ENCODE measurements at regions not wholly inside any gene's neighbourhood (a gene's known extent, or its start where the extent isn't known, plus 50 kb on each side); places are given as distances from the start of the nearest gene placed in this dataset.
A peak's percentile ranks its signal among the peaks of the same experiment; 100 is the strongest.

DNA sequence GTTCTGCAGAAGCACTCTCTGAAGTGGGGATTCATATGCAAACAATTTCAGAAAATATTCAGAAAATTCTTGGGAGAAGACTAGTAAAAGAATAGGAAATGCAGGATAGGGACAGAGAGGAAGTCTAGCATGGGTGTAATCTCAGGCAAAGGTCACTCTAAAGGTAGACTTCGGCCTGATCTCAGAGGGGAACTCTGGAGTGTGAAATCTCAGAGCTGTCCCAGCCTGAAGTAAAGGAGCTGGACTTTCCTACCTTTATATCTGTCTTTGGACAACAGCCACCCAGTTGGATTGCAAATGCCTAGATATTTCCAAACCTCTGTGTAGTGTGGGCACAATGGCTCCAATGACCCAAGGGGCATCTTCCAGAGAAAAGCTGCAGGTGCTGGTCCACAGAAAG is 379.8 kb downstream of the GPATCH2 start:
- Histone ChIP-seq H3K4me3 (ENCODE audit: low read length in 2 of 2) (no peak overlapping the region), H3K27me3 (ENCODE audit: control insufficient read depth in 1 of 2, insufficient read depth in 2 of 2, low read length in 1 of 2) (no peaks in the 10 kb centered on the region), H3K27ac (ENCODE audit: low read depth in 1 of 2, low read length in 2 of 2) (no peak overlapping the region), H3K9me3 (ENCODE audit: control insufficient read depth, low read length) (peaks cover 4% of the 10 kb centered on the region), H3K36me3 (ENCODE audit: control insufficient read depth in 1 of 2, insufficient read depth in 2 of 2, low read length in 1 of 2) (no peaks in the 10 kb centered on the region), H3K4me1 (ENCODE audit: control insufficient read depth in 1 of 2, insufficient read depth in 2 of 2, low read length in 2 of 2) (no peaks in the 10 kb centered on the region)
- ATAC-seq (ENCODE audit: low FRiP score) (no peak), DNase-seq (no peak)
- WGBS, 2 donors: 87 to 92% methylated on average over 1 of the region's 1 CpG
- intact Hi-C loops (cut with DNase I): no loop called here

DNA sequence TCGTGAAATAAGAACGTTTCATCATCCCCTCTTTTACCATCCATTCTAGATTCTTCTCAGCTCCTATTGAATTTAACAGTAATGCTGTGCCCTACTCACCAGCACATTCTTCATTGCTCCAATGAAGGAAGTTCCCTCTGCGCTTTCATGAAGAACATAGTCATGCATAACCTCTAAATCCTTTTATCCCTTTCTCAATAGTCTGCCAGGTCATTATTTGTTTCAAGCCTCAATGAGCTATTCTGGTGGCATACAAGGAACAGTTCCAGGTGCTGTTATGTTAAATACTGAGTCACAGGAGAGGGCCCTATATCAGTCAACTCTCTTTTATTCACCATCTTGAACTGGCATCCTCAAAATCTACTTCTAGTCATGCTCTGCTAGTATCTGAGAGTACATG is 381.0 kb downstream of the GPATCH2 start:
- no peak overlapping the region for H3K27ac ChIP-seq (ENCODE audit: low read depth in 1 of 2, low read length in 2 of 2)
- H3K9me3 ChIP-seq (ENCODE audit: control insufficient read depth, low read length): peaks cover 4% of the 10 kb centered on the region
- no peaks in the 10 kb centered on the region for H3K36me3 ChIP-seq (ENCODE audit: control insufficient read depth in 1 of 2, insufficient read depth in 2 of 2, low read length in 1 of 2)
- H3K4me3 ChIP-seq (ENCODE audit: low read length in 2 of 2): no peak overlapping the region
- no peak for ATAC-seq (ENCODE audit: low FRiP score)
- no peaks in the 10 kb centered on the region for H3K27me3 ChIP-seq (ENCODE audit: control insufficient read depth in 1 of 2, insufficient read depth in 2 of 2, low read length in 1 of 2)
- 77 to 90% methylated on average over 3 of the region's 3 CpGs for WGBS, 2 donors
- no peak for DNase-seq
- intact Hi-C loops (cut with DNase I): no loop called here
- peaks cover 0 to under 1% of the 10 kb centered on the region in 2 donors for H3K4me1 ChIP-seq (ENCODE audit: control insufficient read depth in 1 of 2, insufficient read depth in 2 of 2, low read length in 2 of 2)

DNA sequence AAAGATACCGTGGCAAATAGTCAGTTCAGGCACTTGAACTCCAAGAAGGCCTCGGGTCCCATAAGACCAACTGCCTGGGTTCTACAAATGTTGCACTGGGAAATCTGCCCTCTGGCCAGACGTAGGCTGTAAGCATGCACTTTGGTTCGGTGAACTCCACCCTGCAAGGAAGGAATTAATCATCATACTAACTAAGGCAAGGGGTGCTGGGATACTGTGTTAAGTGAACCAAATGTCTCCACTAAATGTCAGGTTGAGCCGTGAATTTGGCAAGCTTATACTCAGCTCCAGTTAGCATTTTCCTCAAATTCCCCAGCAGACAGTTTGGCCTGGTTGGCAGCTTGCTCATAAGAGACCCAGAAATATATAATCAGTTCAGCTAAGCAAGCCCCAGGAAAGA is 385.9 kb downstream of the GPATCH2 start:
- DNase-seq: no peak
- Histone ChIP-seq H3K9me3 (ENCODE audit: control insufficient read depth, low read length) (peaks cover 1% of the 10 kb centered on the region), H3K27me3 (ENCODE audit: control insufficient read depth in 1 of 2, insufficient read depth in 2 of 2, low read length in 1 of 2) (peaks cover 0 to 1% of the 10 kb centered on the region in 2 donors), H3K4me1 (ENCODE audit: control insufficient read depth in 1 of 2, insufficient read depth in 2 of 2, low read length in 2 of 2) (peaks cover 0 to 4% of the 10 kb centered on the region in 2 donors), H3K4me3 (ENCODE audit: low read length in 2 of 2) (no peak overlapping the region), H3K27ac (ENCODE audit: low read depth in 1 of 2, low read length in 2 of 2) (peak overlapping the region in 1 of 2 donors; percentile 25), H3K36me3 (ENCODE audit: control insufficient read depth in 1 of 2, insufficient read depth in 2 of 2, low read length in 1 of 2) (no peaks in the 10 kb centered on the region)
- no peak for ATAC-seq (ENCODE audit: low FRiP score)
- WGBS, 2 donors: 7 to 12% methylated on average over 5 of the region's 5 CpGs
- intact Hi-C loops (cut with DNase I): no loop called here

DNA sequence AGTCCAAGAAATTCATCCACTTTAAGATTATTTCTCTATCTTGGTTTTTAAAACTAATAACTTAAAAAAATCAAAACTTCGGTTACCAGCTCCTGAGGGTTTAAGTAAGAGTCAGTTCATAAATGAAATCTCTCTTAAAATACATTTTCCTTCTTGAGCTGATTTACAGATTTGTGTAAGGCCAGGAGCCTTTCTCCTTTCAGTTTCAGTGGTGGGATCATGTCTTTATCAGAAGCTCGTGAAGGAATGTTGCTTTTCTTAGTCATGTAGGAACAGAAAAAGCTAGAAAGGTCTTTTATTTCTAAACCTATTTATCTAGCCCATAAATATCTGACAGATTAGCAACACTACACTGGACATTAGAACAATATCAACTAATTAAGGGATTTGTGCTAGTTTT is 390.2 kb downstream of the GPATCH2 start:
- 18 to 19% methylated on average over 2 of the region's 2 CpGs for WGBS, 2 donors
- ATAC-seq (ENCODE audit: low FRiP score): no peak
- Histone ChIP-seq H3K9me3 (ENCODE audit: control insufficient read depth, low read length) (no peaks in the 10 kb centered on the region), H3K27ac (ENCODE audit: low read depth in 1 of 2, low read length in 2 of 2) (no peak overlapping the region), H3K4me3 (ENCODE audit: low read length in 2 of 2) (no peak overlapping the region), H3K4me1 (ENCODE audit: control insufficient read depth in 1 of 2, insufficient read depth in 2 of 2, low read length in 2 of 2) (peaks cover 0 to 4% of the 10 kb centered on the region in 2 donors), H3K36me3 (ENCODE audit: control insufficient read depth in 1 of 2, insufficient read depth in 2 of 2, low read length in 1 of 2) (no peaks in the 10 kb centered on the region), H3K27me3 (ENCODE audit: control insufficient read depth in 1 of 2, insufficient read depth in 2 of 2, low read length in 1 of 2) (peaks cover 0 to 1% of the 10 kb centered on the region in 2 donors)
- DNase-seq: no peak
- intact Hi-C loops (cut with DNase I): no loop called here

DNA sequence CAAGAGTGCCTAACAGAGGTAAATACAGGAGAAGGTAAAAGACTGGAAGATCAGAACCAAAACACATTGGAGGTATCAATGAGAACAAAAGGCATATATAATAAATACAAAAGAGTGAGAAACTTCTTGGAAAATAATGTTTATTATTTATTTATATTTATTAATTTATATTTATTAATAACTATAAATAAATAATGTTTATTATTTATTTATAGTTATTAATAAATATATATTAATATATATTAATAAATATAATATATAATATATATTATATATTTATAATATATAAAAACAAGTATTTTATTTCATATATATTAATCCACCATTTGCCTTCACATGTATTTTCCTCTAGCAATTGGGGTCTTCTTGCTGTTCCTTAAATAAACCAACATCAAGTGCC is 391.9 kb downstream of the GPATCH2 start:
- intact Hi-C loops (cut with DNase I): no loop called here
- DNase-seq (no peak), ATAC-seq (ENCODE audit: low FRiP score) (no peak)

DNA sequence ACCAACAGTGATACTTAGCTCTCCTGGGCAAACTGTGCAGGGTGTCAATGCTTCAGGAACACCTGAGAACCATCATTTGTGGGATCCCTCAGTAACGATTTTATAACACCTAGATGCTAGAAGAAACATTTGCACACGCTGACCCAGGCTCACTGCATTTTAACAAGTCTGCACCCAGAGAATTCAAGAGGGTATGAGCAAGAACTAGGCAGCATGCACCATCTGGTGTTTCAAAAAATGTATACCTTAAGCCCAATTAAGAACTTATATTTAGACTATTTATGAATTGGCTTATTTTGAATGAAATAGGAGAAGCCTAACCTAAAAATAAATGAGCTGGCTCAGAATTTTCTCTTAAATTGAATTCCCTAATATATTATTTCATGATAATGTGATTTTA is 400.5 kb downstream of the GPATCH2 start:
- Histone ChIP-seq H3K27me3 (ENCODE audit: control insufficient read depth in 1 of 2, insufficient read depth in 2 of 2, low read length in 1 of 2) (no peaks in the 10 kb centered on the region), H3K9me3 (ENCODE audit: control insufficient read depth, low read length) (no peaks in the 10 kb centered on the region), H3K36me3 (ENCODE audit: control insufficient read depth in 1 of 2, insufficient read depth in 2 of 2, low read length in 1 of 2) (no peaks in the 10 kb centered on the region), H3K27ac (ENCODE audit: low read depth in 1 of 2, low read length in 2 of 2) (no peak overlapping the region), H3K4me1 (ENCODE audit: control insufficient read depth in 1 of 2, insufficient read depth in 2 of 2, low read length in 2 of 2) (peaks cover 0 to 3% of the 10 kb centered on the region in 2 donors), H3K4me3 (ENCODE audit: low read length in 2 of 2) (no peak overlapping the region)
- no peak for ATAC-seq (ENCODE audit: low FRiP score)
- no peak for DNase-seq
- WGBS, 2 donors: 60 to 73% methylated on average over 2 of the region's 2 CpGs
- intact Hi-C loops (cut with DNase I): no loop called here

More for the DNA sequence above, 391.9 kb downstream of the GPATCH2 start:
- H3K36me3 ChIP-seq (ENCODE audit: control insufficient read depth in 1 of 2, insufficient read depth in 2 of 2, low read length in 1 of 2): no peaks in the 10 kb centered on the region
- H3K9me3 ChIP-seq (ENCODE audit: control insufficient read depth, low read length): no peaks in the 10 kb centered on the region
- H3K4me1 ChIP-seq (ENCODE audit: control insufficient read depth in 1 of 2, insufficient read depth in 2 of 2, low read length in 2 of 2): no peaks in the 10 kb centered on the region
- no peak overlapping the region for H3K4me3 ChIP-seq (ENCODE audit: low read length in 2 of 2)
- no peak overlapping the region for H3K27ac ChIP-seq (ENCODE audit: low read depth in 1 of 2, low read length in 2 of 2)
- H3K27me3 ChIP-seq (ENCODE audit: control insufficient read depth in 1 of 2, insufficient read depth in 2 of 2, low read length in 1 of 2): no peaks in the 10 kb centered on the region

DNA sequence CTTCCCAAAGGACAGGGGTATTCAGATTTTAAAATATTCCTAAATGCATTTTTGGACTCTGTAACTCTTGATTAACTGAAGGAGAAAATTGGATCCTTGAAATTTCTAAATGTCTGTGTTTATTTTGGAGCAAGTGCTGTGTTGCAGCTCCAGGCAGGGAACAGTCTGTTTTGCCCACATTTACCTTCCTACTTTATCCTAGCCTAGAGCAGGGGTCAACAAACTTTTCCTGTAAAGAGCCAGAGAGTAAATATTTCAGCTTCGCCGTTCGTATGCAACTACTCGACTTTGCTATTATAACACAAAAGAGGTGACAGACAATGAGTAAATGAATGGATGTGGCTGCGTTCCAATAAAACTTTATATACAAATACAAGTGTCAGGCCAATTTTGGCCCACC is 402.2 kb downstream of the GPATCH2 start:
- ATAC-seq (ENCODE audit: low FRiP score) (no peak), DNase-seq (no peak)

DNA sequence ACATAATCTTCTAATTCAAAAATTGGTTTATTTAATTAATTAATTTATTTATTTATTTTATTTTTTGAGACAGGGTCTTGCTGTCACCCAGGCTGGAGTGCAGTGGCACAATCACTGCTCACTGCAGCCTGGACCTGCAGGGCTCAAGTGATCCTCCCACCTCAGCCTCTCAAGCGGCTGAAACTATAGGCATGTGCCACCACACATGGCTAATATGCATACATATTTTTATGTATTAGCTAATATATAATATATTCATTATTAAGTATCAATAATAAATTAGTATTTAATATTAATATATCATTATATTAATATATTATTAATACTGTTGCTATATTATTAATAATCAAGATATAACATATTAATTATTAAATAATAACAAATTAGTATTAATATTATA is 406.7 kb downstream of the GPATCH2 start:
- Histone ChIP-seq H3K27me3 (ENCODE audit: control insufficient read depth in 1 of 2, insufficient read depth in 2 of 2, low read length in 1 of 2) (no peaks in the 10 kb centered on the region), H3K27ac (ENCODE audit: low read depth in 1 of 2, low read length in 2 of 2) (no peak overlapping the region), H3K36me3 (ENCODE audit: control insufficient read depth in 1 of 2, insufficient read depth in 2 of 2, low read length in 1 of 2) (no peaks in the 10 kb centered on the region), H3K9me3 (ENCODE audit: control insufficient read depth, low read length) (no peaks in the 10 kb centered on the region), H3K4me3 (ENCODE audit: low read length in 2 of 2) (no peak overlapping the region), H3K4me1 (ENCODE audit: control insufficient read depth in 1 of 2, insufficient read depth in 2 of 2, low read length in 2 of 2) (peaks cover 0 to 3% of the 10 kb centered on the region in 2 donors)
- DNase-seq (no peak), ATAC-seq (ENCODE audit: low FRiP score) (no peak)
- 96% methylated on average over 1 of the region's 1 CpG for WGBS, 2 donors
- intact Hi-C loops (cut with DNase I): no loop called here

More for the DNA sequence above, 402.2 kb downstream of the GPATCH2 start:
- 19 to 20% methylated on average over 5 of the region's 5 CpGs for WGBS, 2 donors
- Histone ChIP-seq H3K27ac (ENCODE audit: low read depth in 1 of 2, low read length in 2 of 2) (no peak overlapping the region), H3K36me3 (ENCODE audit: control insufficient read depth in 1 of 2, insufficient read depth in 2 of 2, low read length in 1 of 2) (no peaks in the 10 kb centered on the region), H3K4me3 (ENCODE audit: low read length in 2 of 2) (no peak overlapping the region), H3K9me3 (ENCODE audit: control insufficient read depth, low read length) (no peaks in the 10 kb centered on the region), H3K4me1 (ENCODE audit: control insufficient read depth in 1 of 2, insufficient read depth in 2 of 2, low read length in 2 of 2) (peaks cover 0 to 3% of the 10 kb centered on the region in 2 donors), H3K27me3 (ENCODE audit: control insufficient read depth in 1 of 2, insufficient read depth in 2 of 2, low read length in 1 of 2) (no peaks in the 10 kb centered on the region)
- intact Hi-C loops (cut with DNase I): no loop called here

DNA sequence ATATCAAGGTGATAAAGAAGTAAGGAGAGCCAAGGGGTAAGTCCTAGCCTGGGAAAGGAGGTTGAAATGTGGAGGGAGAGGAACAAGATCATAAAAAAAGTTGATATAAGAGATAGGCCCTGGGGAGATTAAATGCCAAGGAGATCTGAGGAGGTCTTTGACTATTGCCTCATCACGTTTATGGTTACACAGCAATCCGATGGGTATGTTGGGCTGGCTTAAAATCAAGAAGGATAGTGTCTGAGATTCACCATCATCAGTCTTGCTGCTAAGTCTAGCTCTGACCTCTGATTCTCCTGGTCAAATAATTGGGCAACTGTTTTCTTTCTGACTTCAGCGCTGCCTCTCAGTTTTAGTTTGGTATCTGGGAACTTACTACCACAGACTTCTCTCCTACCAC is 416.3 kb downstream of the GPATCH2 start:
- Histone ChIP-seq H3K9me3 (ENCODE audit: control insufficient read depth, low read length) (no peaks in the 10 kb centered on the region), H3K4me1 (ENCODE audit: control insufficient read depth in 1 of 2, insufficient read depth in 2 of 2, low read length in 2 of 2) (no peaks in the 10 kb centered on the region), H3K4me3 (ENCODE audit: low read length in 2 of 2) (no peak overlapping the region), H3K36me3 (ENCODE audit: control insufficient read depth in 1 of 2, insufficient read depth in 2 of 2, low read length in 1 of 2) (no peaks in the 10 kb centered on the region), H3K27ac (ENCODE audit: low read depth in 1 of 2, low read length in 2 of 2) (no peak overlapping the region), H3K27me3 (ENCODE audit: control insufficient read depth in 1 of 2, insufficient read depth in 2 of 2, low read length in 1 of 2) (no peaks in the 10 kb centered on the region)
- WGBS, 2 donors: 76 to 83% methylated on average over 3 of the region's 3 CpGs
- intact Hi-C loops (cut with DNase I): no loop called here
- DNase-seq: no peak
- no peak for ATAC-seq (ENCODE audit: low FRiP score)

Measured in aorta (tissue), 5 donors.